ENCODE measurements at regions not wholly inside any gene's neighbourhood (a gene's known extent, or its start where the extent isn't known, plus 50 kb on each side); places are given as distances from the start of the nearest gene placed in this dataset.

- TF ChIP-seq CTCF (IDR thresholded peaks at IDR 0.05) (no peak), POLR2A (IDR thresholded peaks at IDR 0.05) (no peak)
Measured at GRCh38 chr6:72525821-72526510, 95.9 kb upstream of the KCNQ5 start.

All from esophagus squamous epithelium (tissue), 4 donors.